ENCODE measurements at regions not wholly inside any gene's neighbourhood (a gene's known extent, or its start where the extent isn't known, plus 50 kb on each side); places are given as distances from the start of the nearest gene placed in this dataset.
"Not testable (repeated sequence)": the region's sequence is repeated elsewhere in the genome, so short reads cannot be mapped to it uniquely, and the experiment has no call there.

GRCh38 chr6:15170126-15170525, 75.7 kb upstream of the JARID2 start:
- no peak overlapping the region for H3K4me3 ChIP-seq
- no peak for DNase-seq
- no peaks in the 10 kb centered on the region for H3K36me3 ChIP-seq
- no peaks in the 10 kb centered on the region for H3K4me1 ChIP-seq
- TF ChIP-seq EP300 (IDR thresholded peaks at IDR 0.05; ENCODE audit: low read depth), result no peak
- no peak for TF ChIP-seq CTCF (IDR thresholded peaks at IDR 0.05)
- no peak for TF ChIP-seq POLR2AphosphoS5 (IDR thresholded peaks at IDR 0.05)
- no peak for TF ChIP-seq POLR2A (IDR thresholded peaks at IDR 0.05)
- H3K9me3 ChIP-seq, result no peaks in the 10 kb centered on the region
- intact Hi-C loops (cut with DNase I; ENCODE audit: low total_unique reads), result no loop called here
- 94 to 100% methylated on average over 4 to 8 of the region's 8 CpGs for WGBS, 2 donors (ENCODE audit: low coverage in 1 of 2)
- H3K27ac ChIP-seq, result no peak overlapping the region
- no peaks in the 10 kb centered on the region for H3K27me3 ChIP-seq
- in situ Hi-C loops (cut with MboI; ENCODE audit: low pct_ligation_motif_present in 1 of 4, low pct_unique_long_range_greater_than_20kb in 1 of 4, low sequenced_read_pairs in 3 of 4), result no loop called here

GRCh38 chr6:15171026-15171425, 74.8 kb upstream of the JARID2 start:
- in situ Hi-C loops (cut with MboI; ENCODE audit: low pct_ligation_motif_present in 1 of 4, low pct_unique_long_range_greater_than_20kb in 1 of 4, low sequenced_read_pairs in 3 of 4), result no loop called here
- WGBS, 2 donors (ENCODE audit: low coverage in 1 of 2), result 91 to 93% methylated on average over 4 to 5 of the region's 5 CpGs
- H3K27me3 ChIP-seq, result no peaks in the 10 kb centered on the region

GRCh38 chr6:15176816-15177370, 69.0 kb upstream of the JARID2 start:
- WGBS, 2 donors (ENCODE audit: low coverage in 1 of 2), result 89 to 90% methylated on average over 9 of the region's 9 CpGs
- no peaks in the 10 kb centered on the region for H3K9me3 ChIP-seq
- H3K27me3 ChIP-seq, result no peaks in the 10 kb centered on the region
- TF ChIP-seq POLR2A (IDR thresholded peaks at IDR 0.05), result no peak
- no peak overlapping the region for H3K4me3 ChIP-seq
- H3K27ac ChIP-seq, result no peak overlapping the region
- in situ Hi-C loops (cut with MboI; ENCODE audit: low pct_ligation_motif_present in 1 of 4, low pct_unique_long_range_greater_than_20kb in 1 of 4, low sequenced_read_pairs in 3 of 4) (no loop called here), intact Hi-C loops (cut with DNase I; ENCODE audit: low total_unique reads) (no loop called here)
- no peak for DNase-seq
- H3K4me1 ChIP-seq, result no peaks in the 10 kb centered on the region
- no peaks in the 10 kb centered on the region for H3K36me3 ChIP-seq

More at GRCh38 chr6:15171026-15171425, 74.8 kb upstream of the JARID2 start:
- Histone ChIP-seq H3K4me1 (no peaks in the 10 kb centered on the region), H3K36me3 (no peaks in the 10 kb centered on the region), H3K27ac (no peak overlapping the region), H3K4me3 (no peak overlapping the region), H3K9me3 (no peaks in the 10 kb centered on the region)
- TF ChIP-seq POLR2A (IDR thresholded peaks at IDR 0.05) (no peak), CTCF (IDR thresholded peaks at IDR 0.05) (no peak), POLR2AphosphoS5 (IDR thresholded peaks at IDR 0.05) (no peak), EP300 (IDR thresholded peaks at IDR 0.05; ENCODE audit: low read depth) (no peak)
- DNase-seq, result no peak
- intact Hi-C loops (cut with DNase I; ENCODE audit: low total_unique reads), result no loop called here

GRCh38 chr6:15183979-15184378, 61.9 kb upstream of the JARID2 start:
- Histone ChIP-seq H3K36me3 (no peaks in the 10 kb centered on the region), H3K4me1 (no peaks in the 10 kb centered on the region), H3K9me3 (no peaks in the 10 kb centered on the region), H3K4me3 (no peak overlapping the region), H3K27me3 (no peaks in the 10 kb centered on the region), H3K27ac (no peak overlapping the region)
- in situ Hi-C loops (cut with MboI; ENCODE audit: low pct_ligation_motif_present in 1 of 4, low pct_unique_long_range_greater_than_20kb in 1 of 4, low sequenced_read_pairs in 3 of 4) (no loop called here), intact Hi-C loops (cut with DNase I; ENCODE audit: low total_unique reads) (no loop called here)
- 87 to 100% methylated on average over 2 of the region's 2 CpGs for WGBS, 2 donors (ENCODE audit: low coverage in 1 of 2)
- no peak for DNase-seq
- TF ChIP-seq POLR2AphosphoS5 (IDR thresholded peaks at IDR 0.05) (no peak), EP300 (IDR thresholded peaks at IDR 0.05; ENCODE audit: low read depth) (no peak), POLR2A (IDR thresholded peaks at IDR 0.05) (no peak), CTCF (IDR thresholded peaks at IDR 0.05) (no peak)

GRCh38 chr6:15184441-15184861, 61.4 kb upstream of the JARID2 start:
- TF ChIP-seq POLR2AphosphoS5 (IDR thresholded peaks at IDR 0.05) (no peak), POLR2A (IDR thresholded peaks at IDR 0.05) (no peak), EP300 (IDR thresholded peaks at IDR 0.05; ENCODE audit: low read depth) (no peak), CTCF (IDR thresholded peaks at IDR 0.05) (no peak)
- no peak overlapping the region for H3K4me3 ChIP-seq
- no peaks in the 10 kb centered on the region for H3K4me1 ChIP-seq
- WGBS, 2 donors (ENCODE audit: low coverage in 1 of 2), result 65 to 78% methylated on average over 1 to 2 of the region's 2 CpGs
- no peaks in the 10 kb centered on the region for H3K9me3 ChIP-seq
- intact Hi-C loops (cut with DNase I; ENCODE audit: low total_unique reads), result no loop called here
- H3K27me3 ChIP-seq, result no peaks in the 10 kb centered on the region
- in situ Hi-C loops (cut with MboI; ENCODE audit: low pct_ligation_motif_present in 1 of 4, low pct_unique_long_range_greater_than_20kb in 1 of 4, low sequenced_read_pairs in 3 of 4), result no loop called here
- H3K27ac ChIP-seq, result no peak overlapping the region
- DNase-seq, result no peak
- no peaks in the 10 kb centered on the region for H3K36me3 ChIP-seq

GRCh38 chr6:15185111-15185510, 60.8 kb upstream of the JARID2 start:
- H3K36me3 ChIP-seq; in situ Hi-C loops (cut with MboI; ENCODE audit: low pct_ligation_motif_present in 1 of 4, low pct_unique_long_range_greater_than_20kb in 1 of 4, low sequenced_read_pairs in 3 of 4); H3K27ac ChIP-seq; DNase-seq; H3K4me3 ChIP-seq; H3K9me3 ChIP-seq; H3K4me1 ChIP-seq; H3K27me3 ChIP-seq: not testable (repeated sequence)
- WGBS, 2 donors (ENCODE audit: low coverage in 1 of 2), result 80 to 93% methylated on average over 3 to 8 of the region's 8 CpGs
- intact Hi-C loops (cut with DNase I; ENCODE audit: low total_unique reads), result loop anchor here (1.0 kb wide), 1 partner anchor 17 kb away; no protein-coding TSS in a partner anchor

- intact Hi-C loops (cut with DNase I; ENCODE audit: low total_unique reads); H3K4me1 ChIP-seq; in situ Hi-C loops (cut with MboI; ENCODE audit: low pct_ligation_motif_present in 1 of 4, low pct_unique_long_range_greater_than_20kb in 1 of 4, low sequenced_read_pairs in 3 of 4); H3K9me3 ChIP-seq; H3K27ac ChIP-seq; H3K36me3 ChIP-seq; H3K4me3 ChIP-seq; DNase-seq; H3K27me3 ChIP-seq: not testable (repeated sequence)
- WGBS, 2 donors (ENCODE audit: low coverage in 1 of 2), result 85 to 87% methylated on average over 9 to 10 of the region's 10 CpGs
Measured at GRCh38 chr6:15193451-15193850, 52.4 kb upstream of the JARID2 start.
